HCT116 (cell line): ENCODE measurements at regions not wholly inside any gene's neighbourhood (a gene's known extent, or its start where the extent isn't known, plus 50 kb on each side); places are given as distances from the start of the nearest gene placed in this dataset.

ENCODE experiments used
- ATAC-seq: fragments of 200-7000 bp; cut with Tn5 transposase; 2 replicates; pipeline ENCODE4 v1.9.1; 2020; ENCODE audit warnings: mild to moderate bottlenecking, moderate library complexity
- BruUV-seq: library from RNA; stranded (reverse); fragments of 400-500 nt; replicated peaks from 2 replicates; lab custom pipeline; 2021; lab: Mats Ljungman, UMichigan
- CTCF ChIA-PET: fragments of 300-600 bp; sonication (Branson Sonifier 250); formaldehyde crosslinking; loops from one replicate; lab custom pipeline; 2021; ENCODE audit warnings: antibody characterized with exemption; lab: Charles Lee
- POLR2A ChIA-PET: fragments of 300-600, 350-600 bp; sonication (Branson Sonifier 250); formaldehyde crosslinking; loops from one replicate; lab custom pipeline; 2021; ENCODE audit warnings: antibody characterized with exemption; lab: Charles Lee
- RAD21 ChIA-PET, 2 experiments: fragments of 300-600 bp; sonication (Branson Sonifier 250); formaldehyde crosslinking; loops; one replicate each; lab custom pipeline; 2023; ENCODE audit warnings: low total read pairs in 2 of 2; ENCODE audit not compliant: uncharacterized antibody in 2 of 2, unreplicated experiment in 2 of 2, low non-redundant PET in 1 of 2; lab: Charles Lee
- DNase-seq: peaks from one replicate; pipeline ENCODE4 v3.0.0-alpha.2; 2010; ENCODE audit warnings: low read depth, low spot score
- H2AFZ ChIP-seq: fragments of 200-600 bp; shearing (Covaris generic), sonication (generic); 2 replicates; pipeline ENCODE4 v1.6.1; 2017; ENCODE audit warnings: low read depth, mixed run types, mixed read lengths, antibody characterized with exemption, low read length; ENCODE audit not compliant: poor library complexity, severe bottlenecking
- H3K27ac ChIP-seq: 2 replicates; pipeline ENCODE4 v1.5.1; 2012; ENCODE audit warnings: low read depth, low read length
- H3K27me3 ChIP-seq: fragments of 200-600 bp; sonication (generic); 2 replicates; pipeline ENCODE4 v1.6.1; 2016; ENCODE audit warnings: mixed run types, low read length, mixed read lengths; ENCODE audit not compliant: insufficient read depth
- H3K36me3 ChIP-seq, 2 experiments: fragments of 200-500 bp in 1 of 2; fragments of 200-600 bp in 1 of 2; sonication (Bioruptor generic) in 1 of 2; sonication (generic) in 1 of 2; 2 replicates each; pipeline versions ENCODE4 v1.5.1 to v1.6.1; 2014 to 2016; ENCODE audit warnings: low read length in 2 of 2, inconsistent platforms in 1 of 2, mixed read lengths in 1 of 2, mixed run types in 1 of 2; ENCODE audit not compliant: insufficient read depth in 2 of 2, control insufficient read depth in 1 of 2
- H3K4me1 ChIP-seq, 2 experiments: fragments of 200-600 bp in 1 of 2; sonication (generic) in 1 of 2; 2 replicates each; pipeline versions ENCODE4 v1.5.1 to v1.6.1; 2012 to 2017; ENCODE audit warnings: low read length in 2 of 2, inconsistent platforms in 1 of 2, mild to moderate bottlenecking in 1 of 2, mixed read lengths in 1 of 2, mixed run types in 1 of 2, moderate library complexity in 1 of 2; ENCODE audit not compliant: insufficient read depth in 2 of 2, control insufficient read depth in 1 of 2
- H3K4me2 ChIP-seq: fragments of 200-600 bp; sonication (generic); 2 replicates; pipeline ENCODE4 v1.6.1; 2017; ENCODE audit warnings: mixed run types, low read length, mixed read lengths
- H3K4me3 ChIP-seq, 2 experiments: fragments of 200-600 bp in 1 of 2; sonication (generic) in 1 of 2; replicated peaks in 1 of 2; 2 replicates each; pipeline ENCODE4 v1.5.1; 2011 to 2016; ENCODE audit warnings: low read length in 2 of 2, control low read depth in 1 of 2, low read depth in 1 of 2, mild to moderate bottlenecking in 1 of 2, mixed read lengths in 1 of 2, mixed run types in 1 of 2
- H3K79me2 ChIP-seq: fragments of 200-600 bp; sonication (generic); 2 replicates; pipeline ENCODE4 v1.6.1; 2017; ENCODE audit warnings: mild to moderate bottlenecking, mixed run types, low read length, moderate library complexity, mixed read lengths; ENCODE audit not compliant: insufficient read depth
- H3K9ac ChIP-seq: fragments of 200-600 bp; sonication (generic); 2 replicates; pipeline ENCODE4 v1.6.1; 2016; ENCODE audit warnings: low read length, mixed read lengths
- H3K9me2 ChIP-seq: fragments of 200-600 bp; sonication (generic), shearing (Covaris generic); 2 replicates; pipeline ENCODE4 v1.6.1; 2017; ENCODE audit warnings: mixed run types, mild to moderate bottlenecking, moderate library complexity; ENCODE audit not compliant: insufficient read depth
- H3K9me3 ChIP-seq, 2 experiments: fragments of 200-500 bp in 1 of 2; fragments of 200-600 bp in 1 of 2; sonication (Bioruptor generic) in 1 of 2; sonication (generic) in 1 of 2; 2 replicates each; pipeline ENCODE4 v1.6.1; 2014 to 2017; ENCODE audit warnings: low read length in 2 of 2, mixed read lengths in 2 of 2, inconsistent platforms in 1 of 2, low read depth in 1 of 2, mild to moderate bottlenecking in 1 of 2, mixed run types in 1 of 2, moderate library complexity in 1 of 2; ENCODE audit not compliant: control insufficient read depth in 1 of 2, insufficient read depth in 1 of 2
- H4K20me1 ChIP-seq: fragments of 200-600 bp; sonication (generic), shearing (Covaris generic); 2 replicates; pipeline ENCODE4 v1.6.1; 2017; ENCODE audit warnings: mixed run types, mild to moderate bottlenecking, moderate library complexity; ENCODE audit not compliant: insufficient read depth
- ATF3 ChIP-seq: IDR thresholded peaks from 2 replicates; pipeline ENCODE4 v1.6.1; 2012
- CBX3 ChIP-seq: IDR thresholded peaks from 2 replicates; pipeline ENCODE4 v1.6.1; 2012; ENCODE audit warnings: low read depth
- CTCF ChIP-seq, 3 experiments: fragments of 200-600 bp in 1 of 3; sonication (generic) in 1 of 3; IDR thresholded peaks in 2 of 3; conservative IDR thresholded peaks in 1 of 3; 2 replicates each; pipeline ENCODE4 v1.5.1; 2012 to 2017; ENCODE audit warnings: low read depth in 2 of 3, low read length in 2 of 3, antibody characterized with exemption in 1 of 3, borderline replicate concordance in 1 of 3, control low read depth in 1 of 3, mild to moderate bottlenecking in 1 of 3, mixed read lengths in 1 of 3, mixed run types in 1 of 3, moderate library complexity in 1 of 3; ENCODE audit not compliant: insufficient read depth in 1 of 3
- ELF1 ChIP-seq: IDR thresholded peaks from 2 replicates; pipeline ENCODE4 v1.6.1; 2012; ENCODE audit warnings: low read depth, borderline replicate concordance
- JUND ChIP-seq: IDR thresholded peaks from 2 replicates; pipeline ENCODE4 v1.6.1; 2012
- POLR2AphosphoS5 ChIP-seq: IDR thresholded peaks from 2 replicates; pipeline ENCODE4 v1.6.1; 2011; ENCODE audit warnings: mild to moderate bottlenecking, low read depth, low read length, moderate library complexity
- RAD21 ChIP-seq: IDR thresholded peaks from 2 replicates; pipeline ENCODE4 v1.6.1; 2012; ENCODE audit warnings: low read depth, mild to moderate bottlenecking
- TCF7L2 ChIP-seq: IDR thresholded peaks from 2 replicates; pipeline ENCODE4 v1.7.0; 2011; ENCODE audit warnings: borderline replicate concordance, inconsistent platforms; ENCODE audit not compliant: insufficient read depth, insufficient read length; ENCODE audit errors: extremely low read depth
- YY1 ChIP-seq: IDR thresholded peaks from 2 replicates; pipeline ENCODE4 v1.6.1; 2011; ENCODE audit warnings: low read length, low read depth, moderate library complexity, mild to moderate bottlenecking; ENCODE audit not compliant: insufficient replicate concordance; ENCODE audit errors: extremely low read depth
- ZFX ChIP-seq: fragments of 450-650 bp; IDR thresholded peaks from 2 replicates; pipeline ENCODE4 v1.6.1; 2017
- ZNF274 ChIP-seq: fragments of 200-500 bp; sonication (Bioruptor generic); IDR thresholded peaks from 2 replicates; pipeline ENCODE4 v1.6.1; 2014; ENCODE audit warnings: mild to moderate bottlenecking, low read depth, low read length, inconsistent platforms
- intact Hi-C: fragments of 100-400 bp; cut with micrococcal nuclease; formaldehyde crosslinking; loops from 2 replicates; pipeline ENCODE4 v1.10.0; 2022

- no peaks in the 10 kb centered on the region for H3K36me3 ChIP-seq
- ATAC-seq: no peak
- no peaks in the 10 kb centered on the region for H3K27me3 ChIP-seq
- TF ChIP-seq CTCF (IDR thresholded peaks at IDR 0.05 in 2 of 3, conservative IDR thresholded peaks at IDR 0.05 in 1 of 3; ENCODE audit: borderline replicate concordance in 1 of 3, insufficient read depth in 1 of 3, low read depth in 2 of 3, low read length in 2 of 3) (no peak), CBX3 (no peak), ZNF274 (no peak), ZFX (no peak), RAD21 (no peak), POLR2AphosphoS5 (no peak), ELF1 (no peak), TCF7L2 (no peak), JUND (no peak), ATF3 (no peak), YY1 (no peak)
- peaks cover 2 to 26% of the 10 kb centered on the region in 2 experiments; a peak in 2 of 4 replicates for H3K9me3 ChIP-seq
- ChIA-PET POLR2A (no interaction called here), RAD21 (no interaction called here), CTCF (no interaction called here)
- no peak for DNase-seq
- no TSS peak for BruUV-seq
- H3K9me2 ChIP-seq: no peaks in the 10 kb centered on the region
- no peak overlapping the region for H2AFZ ChIP-seq
- no peak overlapping the region for H3K9ac ChIP-seq
- H3K4me3 ChIP-seq: no peak overlapping the region
- no peak overlapping the region for H3K4me2 ChIP-seq
- no peaks in the 10 kb centered on the region for H3K79me2 ChIP-seq
- intact Hi-C loops: no loop called here
- H4K20me1 ChIP-seq: no peaks in the 10 kb centered on the region
- H3K27ac ChIP-seq: no peak overlapping the region
- H3K4me1 ChIP-seq: no peaks in the 10 kb centered on the region
These were observed 83.5 kb upstream of the CDH4 start for GRCh38 chr20:61168605-61169004.
